HCT116 (cell line): ENCODE measurements at regions not wholly inside any gene's neighbourhood (a gene's known extent, or its start where the extent isn't known, plus 50 kb on each side); places are given as distances from the start of the nearest gene placed in this dataset.

Experiments
- ATAC-seq: fragments of 200-7000 bp; cut with Tn5 transposase; 2 replicates; pipeline ENCODE4 v1.9.1; 2020; ENCODE audit warnings: mild to moderate bottlenecking, moderate library complexity
- BruUV-seq: library from RNA; stranded (reverse); fragments of 400-500 nt; replicated peaks from 2 replicates; lab custom pipeline; 2021; lab: Mats Ljungman, UMichigan
- CTCF ChIA-PET: fragments of 300-600 bp; sonication (Branson Sonifier 250); formaldehyde crosslinking; loops from one replicate; lab custom pipeline; 2021; ENCODE audit warnings: antibody characterized with exemption; lab: Charles Lee
- POLR2A ChIA-PET: fragments of 300-600, 350-600 bp; sonication (Branson Sonifier 250); formaldehyde crosslinking; loops from one replicate; lab custom pipeline; 2021; ENCODE audit warnings: antibody characterized with exemption; lab: Charles Lee
- RAD21 ChIA-PET, 2 experiments: fragments of 300-600 bp; sonication (Branson Sonifier 250); formaldehyde crosslinking; loops; one replicate each; lab custom pipeline; 2023; ENCODE audit warnings: low total read pairs in 2 of 2; ENCODE audit not compliant: uncharacterized antibody in 2 of 2, unreplicated experiment in 2 of 2, low non-redundant PET in 1 of 2; lab: Charles Lee
- DNase-seq: peaks from one replicate; pipeline ENCODE4 v3.0.0-alpha.2; 2010; ENCODE audit warnings: low read depth, low spot score
- H2AFZ ChIP-seq: fragments of 200-600 bp; shearing (Covaris generic), sonication (generic); 2 replicates; pipeline ENCODE4 v1.6.1; 2017; ENCODE audit warnings: low read depth, mixed run types, mixed read lengths, antibody characterized with exemption, low read length; ENCODE audit not compliant: poor library complexity, severe bottlenecking
- H3K27ac ChIP-seq: 2 replicates; pipeline ENCODE4 v1.5.1; 2012; ENCODE audit warnings: low read depth, low read length
- H3K27me3 ChIP-seq: fragments of 200-600 bp; sonication (generic); 2 replicates; pipeline ENCODE4 v1.6.1; 2016; ENCODE audit warnings: mixed run types, low read length, mixed read lengths; ENCODE audit not compliant: insufficient read depth
- H3K36me3 ChIP-seq, 2 experiments: fragments of 200-500 bp in 1 of 2; fragments of 200-600 bp in 1 of 2; sonication (Bioruptor generic) in 1 of 2; sonication (generic) in 1 of 2; 2 replicates each; pipeline versions ENCODE4 v1.5.1 to v1.6.1; 2014 to 2016; ENCODE audit warnings: low read length in 2 of 2, inconsistent platforms in 1 of 2, mixed read lengths in 1 of 2, mixed run types in 1 of 2; ENCODE audit not compliant: insufficient read depth in 2 of 2, control insufficient read depth in 1 of 2
- H3K4me1 ChIP-seq, 2 experiments: fragments of 200-600 bp in 1 of 2; sonication (generic) in 1 of 2; 2 replicates each; pipeline versions ENCODE4 v1.5.1 to v1.6.1; 2012 to 2017; ENCODE audit warnings: low read length in 2 of 2, inconsistent platforms in 1 of 2, mild to moderate bottlenecking in 1 of 2, mixed read lengths in 1 of 2, mixed run types in 1 of 2, moderate library complexity in 1 of 2; ENCODE audit not compliant: insufficient read depth in 2 of 2, control insufficient read depth in 1 of 2
- H3K4me2 ChIP-seq: fragments of 200-600 bp; sonication (generic); 2 replicates; pipeline ENCODE4 v1.6.1; 2017; ENCODE audit warnings: mixed run types, low read length, mixed read lengths
- H3K4me3 ChIP-seq, 2 experiments: fragments of 200-600 bp in 1 of 2; sonication (generic) in 1 of 2; replicated peaks in 1 of 2; 2 replicates each; pipeline ENCODE4 v1.5.1; 2011 to 2016; ENCODE audit warnings: low read length in 2 of 2, control low read depth in 1 of 2, low read depth in 1 of 2, mild to moderate bottlenecking in 1 of 2, mixed read lengths in 1 of 2, mixed run types in 1 of 2
- H3K79me2 ChIP-seq: fragments of 200-600 bp; sonication (generic); 2 replicates; pipeline ENCODE4 v1.6.1; 2017; ENCODE audit warnings: mild to moderate bottlenecking, mixed run types, low read length, moderate library complexity, mixed read lengths; ENCODE audit not compliant: insufficient read depth
- H3K9ac ChIP-seq: fragments of 200-600 bp; sonication (generic); 2 replicates; pipeline ENCODE4 v1.6.1; 2016; ENCODE audit warnings: low read length, mixed read lengths
- H3K9me2 ChIP-seq: fragments of 200-600 bp; sonication (generic), shearing (Covaris generic); 2 replicates; pipeline ENCODE4 v1.6.1; 2017; ENCODE audit warnings: mixed run types, mild to moderate bottlenecking, moderate library complexity; ENCODE audit not compliant: insufficient read depth
- H3K9me3 ChIP-seq, 2 experiments: fragments of 200-500 bp in 1 of 2; fragments of 200-600 bp in 1 of 2; sonication (Bioruptor generic) in 1 of 2; sonication (generic) in 1 of 2; 2 replicates each; pipeline ENCODE4 v1.6.1; 2014 to 2017; ENCODE audit warnings: low read length in 2 of 2, mixed read lengths in 2 of 2, inconsistent platforms in 1 of 2, low read depth in 1 of 2, mild to moderate bottlenecking in 1 of 2, mixed run types in 1 of 2, moderate library complexity in 1 of 2; ENCODE audit not compliant: control insufficient read depth in 1 of 2, insufficient read depth in 1 of 2
- H4K20me1 ChIP-seq: fragments of 200-600 bp; sonication (generic), shearing (Covaris generic); 2 replicates; pipeline ENCODE4 v1.6.1; 2017; ENCODE audit warnings: mixed run types, mild to moderate bottlenecking, moderate library complexity; ENCODE audit not compliant: insufficient read depth
- ATF3 ChIP-seq: IDR thresholded peaks from 2 replicates; pipeline ENCODE4 v1.6.1; 2012
- CBX3 ChIP-seq: IDR thresholded peaks from 2 replicates; pipeline ENCODE4 v1.6.1; 2012; ENCODE audit warnings: low read depth
- CTCF ChIP-seq, 3 experiments: fragments of 200-600 bp in 1 of 3; sonication (generic) in 1 of 3; IDR thresholded peaks in 2 of 3; conservative IDR thresholded peaks in 1 of 3; 2 replicates each; pipeline ENCODE4 v1.5.1; 2012 to 2017; ENCODE audit warnings: low read depth in 2 of 3, low read length in 2 of 3, antibody characterized with exemption in 1 of 3, borderline replicate concordance in 1 of 3, control low read depth in 1 of 3, mild to moderate bottlenecking in 1 of 3, mixed read lengths in 1 of 3, mixed run types in 1 of 3, moderate library complexity in 1 of 3; ENCODE audit not compliant: insufficient read depth in 1 of 3
- EGR1 ChIP-seq: IDR thresholded peaks from 2 replicates; pipeline ENCODE4 v1.6.1; 2012; ENCODE audit warnings: low read depth
- EZH2 ChIP-seq: fragments of 200-600 bp; sonication (generic); IDR thresholded peaks from 2 replicates; pipeline ENCODE4 v1.6.1; 2017; ENCODE audit warnings: antibody characterized with exemption, mixed run types
- JUND ChIP-seq: IDR thresholded peaks from 2 replicates; pipeline ENCODE4 v1.6.1; 2012
- MAX ChIP-seq: IDR thresholded peaks from 2 replicates; pipeline ENCODE4 v1.6.1; 2012
- POLR2A ChIP-seq: IDR thresholded peaks from 2 replicates; pipeline ENCODE4 v1.7.0; 2011; ENCODE audit warnings: borderline replicate concordance; ENCODE audit not compliant: insufficient read depth, insufficient read length; ENCODE audit errors: extremely low read depth
- RAD21 ChIP-seq: IDR thresholded peaks from 2 replicates; pipeline ENCODE4 v1.6.1; 2012; ENCODE audit warnings: low read depth, mild to moderate bottlenecking
- REST ChIP-seq: IDR thresholded peaks from 2 replicates; pipeline ENCODE4 v1.6.1; 2012; ENCODE audit warnings: low read depth
- SP1 ChIP-seq: IDR thresholded peaks from 2 replicates; pipeline ENCODE4 v1.6.1; 2012; ENCODE audit warnings: low read depth
- SRF ChIP-seq: IDR thresholded peaks from 2 replicates; pipeline ENCODE4 v1.6.1; 2012; ENCODE audit warnings: low read depth
- TCF7L2 ChIP-seq: IDR thresholded peaks from 2 replicates; pipeline ENCODE4 v1.7.0; 2011; ENCODE audit warnings: borderline replicate concordance, inconsistent platforms; ENCODE audit not compliant: insufficient read depth, insufficient read length; ENCODE audit errors: extremely low read depth
- YY1 ChIP-seq: IDR thresholded peaks from 2 replicates; pipeline ENCODE4 v1.6.1; 2011; ENCODE audit warnings: low read length, low read depth, moderate library complexity, mild to moderate bottlenecking; ENCODE audit not compliant: insufficient replicate concordance; ENCODE audit errors: extremely low read depth
- intact Hi-C: fragments of 100-400 bp; cut with micrococcal nuclease; formaldehyde crosslinking; loops from 2 replicates; pipeline ENCODE4 v1.10.0; 2022

GRCh38 chr10:89944138-89944537 is 242.7 kb downstream of the KIF20B start:
- DNase-seq (no peak), ATAC-seq (no peak)
- H2AFZ ChIP-seq, result no peak overlapping the region
- H4K20me1 ChIP-seq, result no peaks in the 10 kb centered on the region
- H3K9ac ChIP-seq, result no peak overlapping the region
- no peaks in the 10 kb centered on the region for H3K4me1 ChIP-seq
- H3K36me3 ChIP-seq, result no peaks in the 10 kb centered on the region
- ChIA-PET POLR2A (no interaction called here), CTCF (no interaction called here), RAD21 (no interaction called here)
- no peak overlapping the region for H3K27ac ChIP-seq
- no peak overlapping the region for H3K4me3 ChIP-seq
- intact Hi-C loops, result no loop called here
- H3K9me2 ChIP-seq, result no peaks in the 10 kb centered on the region
- no peak overlapping the region for H3K4me2 ChIP-seq
- TF ChIP-seq MAX (no peak), CBX3 (no peak), SRF (no peak), CTCF (IDR thresholded peaks at IDR 0.05 in 2 of 3, conservative IDR thresholded peaks at IDR 0.05 in 1 of 3; ENCODE audit: borderline replicate concordance in 1 of 3, insufficient read depth in 1 of 3, low read depth in 2 of 3, low read length in 2 of 3) (no peak), POLR2A (no peak), TCF7L2 (no peak)
- no TSS peak for BruUV-seq
- H3K27me3 ChIP-seq, result no peaks in the 10 kb centered on the region
- H3K9me3 ChIP-seq, result no peaks in the 10 kb centered on the region
- H3K79me2 ChIP-seq, result no peaks in the 10 kb centered on the region

GRCh38 chr10:89946106-89946505 is 244.7 kb downstream of the KIF20B start:
- CTCF ChIA-PET, result no interaction called here
- no peaks in the 10 kb centered on the region for H4K20me1 ChIP-seq
- no peak for TF ChIP-seq ATF3
- TF ChIP-seq REST, result no peak
- TF ChIP-seq YY1, result no peak
- no peak for TF ChIP-seq SRF
- TF ChIP-seq EZH2, result no peak
- TF ChIP-seq JUND, result no peak
- TF ChIP-seq EGR1, result no peak
- no peak for TF ChIP-seq RAD21
- TF ChIP-seq SP1, result no peak
- no peaks in the 10 kb centered on the region for H3K36me3 ChIP-seq
- POLR2A ChIA-PET, result no interaction called here
- no peaks in the 10 kb centered on the region for H3K27me3 ChIP-seq
- peak overlapping the region; percentile 12 for H2AFZ ChIP-seq
- H3K4me2 ChIP-seq, result no peak overlapping the region; the same call in 1 of the 2 replicates
- H3K9me3 ChIP-seq, result no peaks in the 10 kb centered on the region
- intact Hi-C loops, result no loop called here
- no peak overlapping the region for H3K4me3 ChIP-seq
- RAD21 ChIA-PET, result no interaction called here
- DNase-seq, result no peak
- no peaks in the 10 kb centered on the region for H3K79me2 ChIP-seq
- no peaks in the 10 kb centered on the region for H3K9me2 ChIP-seq
- ATAC-seq, result no peak
- no peaks in the 10 kb centered on the region for H3K4me1 ChIP-seq
- BruUV-seq, result no TSS peak
- H3K9ac ChIP-seq, result no peak overlapping the region
- no peak overlapping the region for H3K27ac ChIP-seq
